ENCODE measurements at regions not wholly inside any gene's neighbourhood (a gene's known extent, or its start where the extent isn't known, plus 50 kb on each side); places are given as distances from the start of the nearest gene placed in this dataset.

GRCh38 chr1:106480629-106481028, 575.8 kb upstream of the PRMT6 start:
- DNase-seq = no peak
- CTCF ChIA-PET = no interaction called here
- H3K4me3 Mint-ChIP-seq = no peak overlapping the region

GRCh38 chr1:106492880-106493279, 563.6 kb upstream of the PRMT6 start:
- ChIA-PET POLR2A (no interaction called here), CTCF (no interaction called here)
- Mint-ChIP-seq H3K4me1 (ENCODE audit: low read depth) (no peaks in the 10 kb centered on the region), H3K27ac (no peak overlapping the region), H3K36me3 (ENCODE audit: low read depth) (no peaks in the 10 kb centered on the region), H3K4me3 (no peak overlapping the region), H3K9me3 (ENCODE audit: insufficient read depth) (peaks cover 17% of the 10 kb centered on the region), H3K27me3 (ENCODE audit: low read depth) (no peaks in the 10 kb centered on the region)
- ATAC-seq (no peak), DNase-seq (no peak)

More at GRCh38 chr1:106480629-106481028, 575.8 kb upstream of the PRMT6 start:
- POLR2A ChIA-PET = no interaction called here
- Mint-ChIP-seq H3K4me1 (ENCODE audit: low read depth) (no peaks in the 10 kb centered on the region), H3K27me3 (ENCODE audit: low read depth) (no peaks in the 10 kb centered on the region), H3K27ac (no peak overlapping the region), H3K36me3 (ENCODE audit: low read depth) (no peaks in the 10 kb centered on the region), H3K9me3 (ENCODE audit: insufficient read depth) (peaks cover 16% of the 10 kb centered on the region)
- ATAC-seq = no peak

DNA sequence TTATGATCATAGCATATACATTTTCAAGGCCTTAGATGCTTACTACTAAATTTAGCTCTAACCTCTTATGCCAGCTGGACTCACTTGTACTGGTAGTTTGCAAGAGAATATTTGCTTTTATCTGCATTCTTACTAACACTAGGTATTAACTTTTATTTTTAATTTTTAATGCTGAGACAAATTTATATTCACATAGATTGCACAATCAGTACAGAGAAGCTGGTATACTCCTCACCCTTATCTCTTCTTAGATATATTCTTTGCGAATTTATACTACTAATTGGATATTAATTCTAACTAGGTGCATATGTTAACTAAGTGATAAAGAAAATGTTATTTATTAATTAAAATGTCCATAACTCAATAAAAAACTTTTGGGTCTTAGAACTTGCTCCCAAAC, 561.8 kb upstream of the PRMT6 start:
- no peaks in the 10 kb centered on the region for H3K27me3 Mint-ChIP-seq (ENCODE audit: low read depth)
- ATAC-seq (no peak), DNase-seq (no peak)
- POLR2A ChIA-PET = no interaction called here
- H3K4me3 Mint-ChIP-seq = no peak overlapping the region
- CTCF ChIA-PET = no interaction called here
- peaks cover 5% of the 10 kb centered on the region for H3K9me3 Mint-ChIP-seq (ENCODE audit: insufficient read depth)
- no peak overlapping the region for H3K27ac Mint-ChIP-seq
- H3K36me3 Mint-ChIP-seq (ENCODE audit: low read depth) = no peaks in the 10 kb centered on the region
- no peaks in the 10 kb centered on the region for H3K4me1 Mint-ChIP-seq (ENCODE audit: low read depth)

- no peaks in the 10 kb centered on the region for H3K27me3 Mint-ChIP-seq (ENCODE audit: low read depth)
- ChIA-PET CTCF (interaction anchor here (0.8 kb wide), 1 partner anchor 643 kb away, joined by 4 read pairs; no protein-coding TSS in a partner anchor), POLR2A (no interaction called here)
- H3K4me3 Mint-ChIP-seq = no peak overlapping the region
- DNase-seq = no peak
- no peak overlapping the region for H3K27ac Mint-ChIP-seq
- no peak for ATAC-seq
- no peaks in the 10 kb centered on the region for H3K4me1 Mint-ChIP-seq (ENCODE audit: low read depth)
- H3K36me3 Mint-ChIP-seq (ENCODE audit: low read depth) = no peaks in the 10 kb centered on the region
- H3K9me3 Mint-ChIP-seq (ENCODE audit: insufficient read depth) = no peaks in the 10 kb centered on the region
These were observed 558.2 kb upstream of the PRMT6 start for GRCh38 chr1:106498238-106498637.

DNA sequence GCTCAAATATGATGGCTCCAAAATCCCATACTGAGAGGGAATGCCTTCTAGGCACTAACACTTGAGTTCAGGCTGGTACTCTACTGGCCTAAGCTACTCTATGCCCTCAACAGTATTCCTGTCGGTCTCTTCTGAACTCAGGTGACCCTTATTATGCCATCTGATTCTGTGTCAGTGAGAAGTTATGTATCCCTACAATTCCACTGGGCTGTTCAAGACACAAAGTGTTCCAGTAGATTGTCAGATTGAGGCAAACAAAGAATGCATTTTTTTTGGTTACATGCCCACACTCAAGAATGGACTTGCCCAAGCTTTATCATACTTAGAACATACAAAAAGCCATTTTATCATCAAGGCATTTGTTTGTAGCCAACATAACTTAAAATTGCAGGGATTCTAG, 553.8 kb upstream of the PRMT6 start:
- Mint-ChIP-seq H3K4me3 (no peak overlapping the region), H3K9me3 (ENCODE audit: insufficient read depth) (peaks cover 4% of the 10 kb centered on the region), H3K36me3 (ENCODE audit: low read depth) (no peaks in the 10 kb centered on the region), H3K27ac (no peak overlapping the region), H3K27me3 (ENCODE audit: low read depth) (no peaks in the 10 kb centered on the region), H3K4me1 (ENCODE audit: low read depth) (no peaks in the 10 kb centered on the region)
- DNase-seq = no peak
- no peak for ATAC-seq
- ChIA-PET POLR2A (no interaction called here), CTCF (interaction anchor here (1.1 kb wide), 1 partner anchor 12 kb away, joined by 3 read pairs; no protein-coding TSS in a partner anchor)

DNA sequence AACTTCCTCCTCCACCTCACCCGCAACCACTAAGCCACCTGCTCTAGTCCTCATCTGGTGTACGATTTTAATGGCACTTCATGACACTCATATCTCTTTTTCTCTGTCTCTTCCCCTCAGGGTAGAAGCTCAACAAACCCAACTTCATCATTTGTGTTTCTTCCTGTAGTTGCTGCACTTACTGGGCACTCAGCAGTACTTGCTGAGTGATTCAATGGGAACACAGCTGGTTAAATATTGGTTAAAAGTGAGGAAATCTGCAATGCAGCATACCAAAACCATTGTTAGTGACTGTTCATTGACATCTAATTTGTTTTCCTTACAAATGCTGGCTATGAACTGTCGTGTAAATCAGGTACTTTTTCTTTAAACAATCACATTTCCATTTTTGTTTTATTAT, 541.1 kb upstream of the PRMT6 start:
- Mint-ChIP-seq H3K36me3 (ENCODE audit: low read depth) (no peaks in the 10 kb centered on the region), H3K4me3 (no peak overlapping the region), H3K27me3 (ENCODE audit: low read depth) (no peaks in the 10 kb centered on the region), H3K27ac (no peak overlapping the region), H3K9me3 (ENCODE audit: insufficient read depth) (no peaks in the 10 kb centered on the region), H3K4me1 (ENCODE audit: low read depth) (no peaks in the 10 kb centered on the region)
- CTCF ChIA-PET = no interaction called here
- POLR2A ChIA-PET = no interaction called here
- DNase-seq = no peak
- ATAC-seq = no peak

GRCh38 chr1:106517224-106517623, 539.2 kb upstream of the PRMT6 start:
- ATAC-seq (no peak), DNase-seq (no peak)
- H3K27me3 Mint-ChIP-seq (ENCODE audit: low read depth) = no peaks in the 10 kb centered on the region
- no peak overlapping the region for H3K4me3 Mint-ChIP-seq
- H3K9me3 Mint-ChIP-seq (ENCODE audit: insufficient read depth) = no peaks in the 10 kb centered on the region
- no peak overlapping the region for H3K27ac Mint-ChIP-seq
- H3K36me3 Mint-ChIP-seq (ENCODE audit: low read depth) = no peaks in the 10 kb centered on the region
- CTCF ChIA-PET = no interaction called here
- POLR2A ChIA-PET = no interaction called here
- no peaks in the 10 kb centered on the region for H3K4me1 Mint-ChIP-seq (ENCODE audit: low read depth)

DNA sequence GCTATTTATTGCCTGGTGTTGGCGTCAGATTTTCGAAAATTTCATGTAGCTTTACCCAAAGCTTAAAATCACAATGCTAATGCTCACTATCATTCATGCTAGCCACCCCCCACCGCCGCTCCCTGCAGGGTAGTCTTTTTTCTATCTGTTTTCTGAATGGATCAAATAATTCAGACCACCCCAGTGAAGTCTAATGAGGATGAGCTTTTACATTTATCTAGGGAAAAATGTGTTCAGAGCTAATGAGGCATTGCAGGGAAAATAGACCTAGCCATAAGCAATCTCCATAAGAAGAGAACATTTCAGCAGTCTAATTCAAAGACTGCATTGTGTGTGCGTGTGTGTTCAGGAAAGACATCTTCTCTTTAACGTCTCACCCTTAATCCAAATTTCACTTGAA, 533.0 kb upstream of the PRMT6 start:
- ChIA-PET POLR2A (no interaction called here), CTCF (no interaction called here)
- Mint-ChIP-seq H3K4me1 (ENCODE audit: low read depth) (no peaks in the 10 kb centered on the region), H3K9me3 (ENCODE audit: insufficient read depth) (peaks cover 7% of the 10 kb centered on the region), H3K4me3 (no peak overlapping the region), H3K36me3 (ENCODE audit: low read depth) (no peaks in the 10 kb centered on the region), H3K27ac (no peak overlapping the region), H3K27me3 (ENCODE audit: low read depth) (no peaks in the 10 kb centered on the region)
- DNase-seq (no peak), ATAC-seq (no peak)

DNA sequence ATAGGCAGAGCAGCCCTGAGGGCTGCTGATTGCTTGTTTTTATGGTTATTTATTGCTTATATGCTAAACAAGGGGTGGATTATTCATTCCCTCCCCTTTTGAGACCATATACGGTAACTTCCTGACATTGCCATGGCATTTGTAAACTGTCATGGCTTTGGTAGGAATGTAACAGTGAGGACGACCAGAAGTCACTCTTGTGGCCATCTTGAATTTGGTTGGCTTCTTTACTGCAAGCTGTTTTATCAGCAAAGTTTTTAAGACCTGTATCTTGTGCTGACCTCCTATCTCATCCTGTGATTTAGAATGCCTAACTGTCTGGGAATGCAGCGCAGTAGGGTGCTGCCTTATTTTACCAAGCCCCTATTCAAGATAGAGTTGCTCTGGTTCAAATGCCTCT, 531.8 kb upstream of the PRMT6 start:
- ChIA-PET CTCF (no interaction called here), POLR2A (no interaction called here)
- Mint-ChIP-seq H3K27me3 (ENCODE audit: low read depth) (no peaks in the 10 kb centered on the region), H3K9me3 (ENCODE audit: insufficient read depth) (peaks cover 7% of the 10 kb centered on the region), H3K4me1 (ENCODE audit: low read depth) (no peaks in the 10 kb centered on the region), H3K4me3 (no peak overlapping the region), H3K36me3 (ENCODE audit: low read depth) (no peaks in the 10 kb centered on the region), H3K27ac (no peak overlapping the region)
- ATAC-seq = no peak
- no peak for DNase-seq

GRCh38 chr1:106526650-106527049, 529.8 kb upstream of the PRMT6 start:
- H3K36me3 Mint-ChIP-seq (ENCODE audit: low read depth) = no peaks in the 10 kb centered on the region
- ATAC-seq (no peak), DNase-seq (no peak)
- ChIA-PET CTCF (no interaction called here), POLR2A (no interaction called here)
- H3K27ac Mint-ChIP-seq = no peak overlapping the region
- H3K4me1 Mint-ChIP-seq (ENCODE audit: low read depth) = no peaks in the 10 kb centered on the region
- peaks cover 11% of the 10 kb centered on the region for H3K9me3 Mint-ChIP-seq (ENCODE audit: insufficient read depth)
- no peaks in the 10 kb centered on the region for H3K27me3 Mint-ChIP-seq (ENCODE audit: low read depth)
- no peak overlapping the region for H3K4me3 Mint-ChIP-seq

- H3K36me3 Mint-ChIP-seq (ENCODE audit: low read depth) = no peaks in the 10 kb centered on the region
- no peaks in the 10 kb centered on the region for H3K27me3 Mint-ChIP-seq (ENCODE audit: low read depth)
- peaks cover 18% of the 10 kb centered on the region for H3K9me3 Mint-ChIP-seq (ENCODE audit: insufficient read depth)
- DNase-seq = no peak
- no peak overlapping the region for H3K27ac Mint-ChIP-seq
- H3K4me3 Mint-ChIP-seq = no peak overlapping the region
- ChIA-PET POLR2A (no interaction called here), CTCF (interaction anchor here (0.6 kb wide), 1 partner anchor 8 kb away, joined by 3 read pairs; no protein-coding TSS in a partner anchor)
- no peak for ATAC-seq
- no peaks in the 10 kb centered on the region for H3K4me1 Mint-ChIP-seq (ENCODE audit: low read depth)
These were observed 521.9 kb upstream of the PRMT6 start for GRCh38 chr1:106534612-106535011.

GRCh38 chr1:106536741-106537140, 519.7 kb upstream of the PRMT6 start:
- ATAC-seq (no peak), DNase-seq (no peak)
- peaks cover 21% of the 10 kb centered on the region for H3K9me3 Mint-ChIP-seq (ENCODE audit: insufficient read depth)
- ChIA-PET CTCF (no interaction called here), POLR2A (no interaction called here)
- no peaks in the 10 kb centered on the region for H3K36me3 Mint-ChIP-seq (ENCODE audit: low read depth)
- H3K4me1 Mint-ChIP-seq (ENCODE audit: low read depth) = no peaks in the 10 kb centered on the region
- H3K27me3 Mint-ChIP-seq (ENCODE audit: low read depth) = no peaks in the 10 kb centered on the region
- H3K4me3 Mint-ChIP-seq = no peak overlapping the region
- H3K27ac Mint-ChIP-seq = no peak overlapping the region

- H3K27ac Mint-ChIP-seq = no peak overlapping the region
- CTCF ChIA-PET = no interaction called here
- peaks cover 18% of the 10 kb centered on the region for H3K9me3 Mint-ChIP-seq (ENCODE audit: insufficient read depth)
- no peaks in the 10 kb centered on the region for H3K27me3 Mint-ChIP-seq (ENCODE audit: low read depth)
- no peaks in the 10 kb centered on the region for H3K36me3 Mint-ChIP-seq (ENCODE audit: low read depth)
- ATAC-seq = no peak
- no peak overlapping the region for H3K4me3 Mint-ChIP-seq
- H3K4me1 Mint-ChIP-seq (ENCODE audit: low read depth) = no peaks in the 10 kb centered on the region
- DNase-seq = no peak
- POLR2A ChIA-PET = no interaction called here
These were observed 507.7 kb upstream of the PRMT6 start for GRCh38 chr1:106548726-106549125.

All from activated CD8-positive, alpha-beta T cell treated with anti-CD3 and anti-CD28 coated beads, Interleukin-2, amount 10 ng/mL, durations not matched to agents 7 days and 5 days (primary cell).